K562 (cell line): ENCODE measurements at regions not wholly inside any gene's neighbourhood (a gene's known extent, or its start where the extent isn't known, plus 50 kb on each side); places are given as distances from the start of the nearest gene placed in this dataset.

Experiments
- ATAC-seq: fragments of 200-7000 bp; cut with Tn5 transposase; 3 replicates; pipeline ENCODE4 v1.9.1; 2020; ENCODE audit warnings: moderate library complexity
- BruUV-seq: library from RNA; stranded (reverse); fragments of 400-500 nt; replicated peaks from 2 replicates; lab custom pipeline; 2021; lab: Mats Ljungman, UMichigan
- CTCF ChIA-PET: fragments of 300-600 bp; formaldehyde crosslinking; extraction: SDS; loops from one replicate; lab custom pipeline; 2021; ENCODE audit warnings: low intra/inter-chr PET ratio; lab: Yijun Ruan, JAX
- POLR2A ChIA-PET: fragments of 300-600, 350-650 bp; sonication (Branson Sonifier 250); formaldehyde crosslinking; extraction: SDS; loops from one replicate; lab custom pipeline; 2021; ENCODE audit warnings: antibody characterized with exemption, inconsistent platforms; lab: Yijun Ruan, JAX
- DNase-seq, 4 experiments: peaks; one replicate each; pipeline versions ENCODE4 v3.0.0 to v3.0.0-alpha.2; 2011 to 2018; ENCODE audit warnings: low spot score in 3 of 4, mixed read lengths in 3 of 4; ENCODE audit errors: extremely low read depth in 1 of 4
- FAIRE-seq: peaks from 2 replicates; lab custom pipeline; 2011; peaks lifted over from hg19 to GRCh38; lab: Jason Lieb, UNC
- H2AFZ ChIP-seq: 2 replicates; pipeline ENCODE4 v1.6.0; 2011; ENCODE audit warnings: low read depth, low read length, control low read depth, inconsistent platforms
- H3K27ac ChIP-seq: fragments of 200-600 bp; 3 replicates; pipeline ENCODE4 v1.8.0; 2011; ENCODE audit warnings: low read depth, mild to moderate bottlenecking, control low read depth, inconsistent platforms, low read length, moderate library complexity, mixed read lengths; ENCODE audit errors: extremely low read depth
- H3K27me3 ChIP-seq, 2 experiments: fragments of 300-600 bp in 1 of 2; 2 replicates in 1 of 2; 3 replicates in 1 of 2; pipeline versions ENCODE4 v1.6.0 to v1.8.0; 2011; ENCODE audit warnings: inconsistent platforms in 2 of 2, low read length in 2 of 2, mild to moderate bottlenecking in 1 of 2, mixed read lengths in 1 of 2, moderate library complexity in 1 of 2; ENCODE audit not compliant: control insufficient read depth in 2 of 2, insufficient read depth in 2 of 2
- H3K36me3 ChIP-seq: fragments of 300-600 bp; 3 replicates; pipeline ENCODE4 v1.8.0; 2011; ENCODE audit warnings: mild to moderate bottlenecking, low read length, inconsistent platforms; ENCODE audit not compliant: control insufficient read depth, insufficient read depth
- H3K4me1 ChIP-seq, 2 experiments: fragments of 200-600 bp in 1 of 2; replicated peaks in 1 of 2; 2 replicates in 1 of 2; 3 replicates in 1 of 2; pipeline versions ENCODE4 v1.5.1 to v1.8.0; 2011; ENCODE audit warnings: inconsistent platforms in 2 of 2, low read length in 2 of 2, mild to moderate bottlenecking in 1 of 2, mixed read lengths in 1 of 2, moderate library complexity in 1 of 2; ENCODE audit not compliant: control insufficient read depth in 2 of 2, insufficient read depth in 2 of 2
- H3K4me2 ChIP-seq: 2 replicates; pipeline ENCODE4 v1.6.1; 2011; ENCODE audit warnings: low read length, control low read depth, inconsistent platforms, mixed read lengths; ENCODE audit not compliant: insufficient read depth
- H3K4me3 ChIP-seq: fragments of 200-600 bp; sonication (generic), shearing (Covaris generic); 2 replicates; pipeline ENCODE4 v1.5.1; 2016; ENCODE audit warnings: control low read depth, inconsistent platforms
- H3K79me2 ChIP-seq: fragments of 200-600 bp; 3 replicates; pipeline ENCODE4 v1.8.0; 2011; ENCODE audit warnings: low read length, inconsistent platforms; ENCODE audit not compliant: control insufficient read depth, insufficient read depth
- H3K9ac ChIP-seq, 2 experiments: 2 replicates each; pipeline versions ENCODE4 v1.6.0 to v1.6.1; 2011; ENCODE audit warnings: low read depth in 2 of 2, low read length in 2 of 2, control low read depth in 1 of 2, inconsistent platforms in 1 of 2, mild to moderate bottlenecking in 1 of 2, mixed read lengths in 1 of 2; ENCODE audit not compliant: insufficient read depth in 1 of 2
- H3K9me1 ChIP-seq: one replicate; pipeline ENCODE4 v1.6.0; 2011; ENCODE audit warnings: inconsistent platforms, mild to moderate bottlenecking, low read length, moderate library complexity; ENCODE audit not compliant: control insufficient read depth, insufficient read depth
- H3K9me3 ChIP-seq: replicated peaks from 2 replicates; pipeline ENCODE4 v1.5.1; 2011; ENCODE audit warnings: low read depth, low read length, inconsistent platforms; ENCODE audit not compliant: control insufficient read depth, insufficient read depth
- H4K20me1 ChIP-seq: replicated peaks from 2 replicates; pipeline ENCODE4 v1.6.1; 2011; ENCODE audit warnings: low read length, inconsistent platforms, mixed read lengths; ENCODE audit not compliant: control insufficient read depth, insufficient read depth
- ADNP ChIP-seq: fragments of 200-800 bp; sonication (Bioruptor generic); IDR thresholded peaks from 2 replicates; pipeline ENCODE4 v1.6.1; 2016; ENCODE audit warnings: missing genetic modification characterization, missing compliant biosample characterization
- EP400 ChIP-seq: fragments of 450-650 bp; IDR thresholded peaks from 2 replicates; pipeline ENCODE4 v1.6.1; 2017; ENCODE audit warnings: antibody characterized with exemption, mild to moderate bottlenecking, moderate library complexity
- KLF1 ChIP-seq: fragments of 450-650 bp; IDR thresholded peaks from 2 replicates; pipeline ENCODE4 v1.6.1; 2016; ENCODE audit warnings: missing genetic modification characterization, missing compliant biosample characterization
- NCOA6 ChIP-seq: fragments of 450-650 bp; IDR thresholded peaks from 2 replicates; pipeline ENCODE4 v1.6.1; 2017; ENCODE audit warnings: mild to moderate bottlenecking
- NR2C1 ChIP-seq, 2 experiments: fragments of 450-650 bp; IDR thresholded peaks; 2 replicates each; pipeline ENCODE4 v1.6.1; 2017; ENCODE audit warnings: mild to moderate bottlenecking in 2 of 2, antibody characterized with exemption in 1 of 2, inconsistent platforms in 1 of 2, missing compliant biosample characterization in 1 of 2, missing genetic modification characterization in 1 of 2
- PHB ChIP-seq: fragments of 250-450 bp; sonication (Bioruptor Pico); IDR thresholded peaks from 2 replicates; pipeline ENCODE4 v1.5.0; 2021
- RAD21 ChIP-seq, 2 experiments: fragments of 250-450 bp in 1 of 2; fragments of 450-650 bp in 1 of 2; sonication (Bioruptor Pico) in 1 of 2; formaldehyde crosslinking in 1 of 2; IDR thresholded peaks in 1 of 2; conservative IDR thresholded peaks in 1 of 2; 2 replicates each; pipeline versions ENCODE4 v1.4.0 to v1.8.0; 2020 to 2022; ENCODE audit warnings: mild to moderate bottlenecking in 2 of 2, moderate library complexity in 1 of 2
- RBFOX2 ChIP-seq: fragments of 200-400 bp; formaldehyde crosslinking; IDR thresholded peaks from 2 replicates; pipeline ENCODE4 v1.6.1; 2017; ENCODE audit warnings: low read depth, mild to moderate bottlenecking, low read length, moderate library complexity
- SMARCA5 ChIP-seq: fragments of 450-650 bp; IDR thresholded peaks from 2 replicates; pipeline ENCODE4 v1.6.1; 2016
- SMARCC2 ChIP-seq: fragments of 450-650 bp; IDR thresholded peaks from 2 replicates; pipeline ENCODE4 v1.6.1; 2017; ENCODE audit warnings: antibody characterized with exemption, moderate library complexity, mild to moderate bottlenecking, low read depth
- SRSF7 ChIP-seq: fragments of 200-400 bp; formaldehyde crosslinking; optimal IDR thresholded peaks from 2 replicates; pipeline ENCODE3; 2017; ENCODE audit warnings: mild to moderate bottlenecking, low read depth, low read length
- U2AF1 ChIP-seq: fragments of 200-400 bp; formaldehyde crosslinking; optimal IDR thresholded peaks from 2 replicates; pipeline ENCODE3; 2017; ENCODE audit warnings: mild to moderate bottlenecking, low read depth, low read length, moderate library complexity
- ZBTB5 ChIP-seq: fragments of 450-650 bp; IDR thresholded peaks from 2 replicates; pipeline ENCODE4 v1.6.1; 2017; ENCODE audit warnings: antibody characterized with exemption
- ZNF184 ChIP-seq: sonication (generic); formaldehyde crosslinking; IDR thresholded peaks from 2 replicates; pipeline ENCODE4 v1.5.0; 2020; ENCODE audit warnings: missing genetic modification reagents
- WGBS: fragments of 100-300 bp; shearing (Covaris generic); methylation state at CpG from one replicate; pipeline ENCODE4 v1.1.6; 2016; ENCODE audit warnings: low coverage, mixed read lengths; ENCODE audit not compliant: insufficient coverage; ENCODE audit errors: missing lambda C conversion rate; 5-methylcytosine and 5-hydroxymethylcytosine counted together
- in situ Hi-C: fragments of 300-500 bp; cut with MboI; formaldehyde crosslinking; loops from 4 replicates; pipeline ENCODE4 v1.15.0; 2018; ENCODE audit warnings: inconsistent platforms, mixed read lengths
- intact Hi-C: fragments of 100-400 bp; cut with micrococcal nuclease; formaldehyde crosslinking; loops from 2 replicates; pipeline ENCODE4 v1.14.2; 2022

- in situ Hi-C loops: loop anchor here (25.0 kb wide), 1 partner anchor 463 kb away; no protein-coding TSS in a partner anchor
- no peak for FAIRE-seq
- CTCF ChIA-PET: no interaction called here
- Histone ChIP-seq H2AFZ (no peak overlapping the region), H3K27me3 (no peaks in the 10 kb centered on the region), H3K9ac (no peak overlapping the region)
- intact Hi-C loops: no loop called here
- TF ChIP-seq ZBTB5: no peak
- TF ChIP-seq RAD21 (CRISPR knock-in tag; conservative IDR thresholded peaks at IDR 0.05 in 1 of 2, IDR thresholded peaks at IDR 0.05 in 1 of 2): no peak
- TF ChIP-seq ADNP (tag): no peak
- no peak for TF ChIP-seq EP400
- no peak for TF ChIP-seq SMARCA5
- TF ChIP-seq NCOA6: no peak
- no peak for TF ChIP-seq NR2C1 (IDR thresholded peaks at IDR 0.05)
- TF ChIP-seq NR2C1 (tag; IDR thresholded peaks at IDR 0.05): no peak
- no peak for TF ChIP-seq PHB (CRISPR knock-in tag)
- TF ChIP-seq RBFOX2: no peak
- no peak for TF ChIP-seq SRSF7
- no peak for TF ChIP-seq KLF1 (tag)
- no peak for TF ChIP-seq SMARCC2
- TF ChIP-seq U2AF1: no peak
- TF ChIP-seq ZNF184 (CRISPR knock-in tag): no peak
- TF ChIP-seq, all 486 proteins: peak for 0
- no peaks in the 10 kb centered on the region for H3K36me3 ChIP-seq
- no peaks in the 10 kb centered on the region for H3K9me3 ChIP-seq
- WGBS: 0% methylated on average over 1 of the region's 1 CpG
- H3K4me2 ChIP-seq: no peak overlapping the region
- H4K20me1 ChIP-seq: no peaks in the 10 kb centered on the region
- H3K4me1 ChIP-seq: no peaks in the 10 kb centered on the region
- no peaks in the 10 kb centered on the region for H3K79me2 ChIP-seq
- no peaks in the 10 kb centered on the region for H3K9me1 ChIP-seq
- no peak for DNase-seq
- POLR2A ChIA-PET: no interaction called here
- H3K27ac ChIP-seq: no peak overlapping the region
- H3K4me3 ChIP-seq: no peak overlapping the region
- no peak for ATAC-seq
- BruUV-seq: no TSS peak
Measured at GRCh38 chr3:115224687-115225086, 77.6 kb upstream of the ZBTB20 start.
